ENCODE measurements at regions not wholly inside any gene's neighbourhood (a gene's known extent, or its start where the extent isn't known, plus 50 kb on each side); places are given as distances from the start of the nearest gene placed in this dataset.

DNA sequence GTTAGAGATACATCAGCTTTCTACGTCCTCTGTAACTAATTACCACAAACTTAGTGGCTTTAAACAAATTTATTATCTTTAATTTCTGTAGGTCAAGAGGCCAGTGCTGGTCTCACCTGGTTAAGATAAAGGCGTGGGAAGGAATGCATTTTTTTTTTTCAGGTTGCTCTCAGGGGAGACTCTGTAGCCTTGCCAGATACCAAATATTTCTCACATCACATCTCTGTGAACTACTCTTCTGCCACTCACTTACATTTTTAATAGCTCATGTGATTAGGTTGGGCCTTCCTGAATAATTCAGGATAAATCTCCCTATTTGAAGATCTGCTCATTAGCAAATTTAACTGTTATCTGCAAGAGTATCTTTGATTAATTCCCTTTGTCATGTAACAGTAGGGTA is 214.6 kb downstream of the CBLN2 start:
- no peak for DNase-seq
- no peak overlapping the region for H3K27ac Mint-ChIP-seq
- no peaks in the 10 kb centered on the region for H3K27me3 Mint-ChIP-seq (ENCODE audit: insufficient read depth)
- peaks cover 33% of the 10 kb centered on the region for H3K9me3 Mint-ChIP-seq
- no peak overlapping the region for H3K4me3 Mint-ChIP-seq
- TF ChIP-seq, protein P1, sequence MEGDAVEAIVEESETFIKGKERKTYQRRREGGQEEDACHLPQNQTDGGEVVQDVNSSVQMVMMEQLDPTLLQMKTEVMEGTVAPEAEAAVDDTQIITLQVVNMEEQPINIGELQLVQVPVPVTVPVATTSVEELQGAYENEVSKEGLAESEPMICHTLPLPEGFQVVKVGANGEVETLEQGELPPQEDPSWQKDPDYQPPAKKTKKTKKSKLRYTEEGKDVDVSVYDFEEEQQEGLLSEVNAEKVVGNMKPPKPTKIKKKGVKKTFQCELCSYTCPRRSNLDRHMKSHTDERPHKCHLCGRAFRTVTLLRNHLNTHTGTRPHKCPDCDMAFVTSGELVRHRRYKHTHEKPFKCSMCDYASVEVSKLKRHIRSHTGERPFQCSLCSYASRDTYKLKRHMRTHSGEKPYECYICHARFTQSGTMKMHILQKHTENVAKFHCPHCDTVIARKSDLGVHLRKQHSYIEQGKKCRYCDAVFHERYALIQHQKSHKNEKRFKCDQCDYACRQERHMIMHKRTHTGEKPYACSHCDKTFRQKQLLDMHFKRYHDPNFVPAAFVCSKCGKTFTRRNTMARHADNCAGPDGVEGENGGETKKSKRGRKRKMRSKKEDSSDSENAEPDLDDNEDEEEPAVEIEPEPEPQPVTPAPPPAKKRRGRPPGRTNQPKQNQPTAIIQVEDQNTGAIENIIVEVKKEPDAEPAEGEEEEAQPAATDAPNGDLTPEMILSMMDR (IDR thresholded peaks at IDR 0.05) = no peak
- H3K36me3 Mint-ChIP-seq (ENCODE audit: low read depth) = no peaks in the 10 kb centered on the region
- no peaks in the 10 kb centered on the region for H3K4me1 Mint-ChIP-seq (ENCODE audit: low read depth)

DNA sequence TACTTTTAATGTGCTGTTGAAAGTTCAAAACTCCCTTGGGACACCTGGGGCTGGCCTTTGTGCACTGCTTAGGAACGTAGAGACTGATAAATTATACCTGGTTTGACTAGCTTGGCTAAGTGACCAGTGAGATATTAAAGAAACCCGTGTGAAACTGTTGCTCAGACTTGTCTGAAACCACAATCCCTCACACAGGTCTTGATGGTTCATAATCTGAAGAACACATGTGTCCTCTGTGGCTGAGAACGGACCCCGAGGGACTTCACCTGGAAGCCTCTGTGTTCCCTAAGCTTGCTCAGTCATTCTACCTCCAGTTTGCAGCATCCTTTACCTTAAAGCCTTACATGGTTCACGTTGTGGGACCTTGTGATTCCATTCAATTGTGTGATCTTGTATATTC is 218.8 kb downstream of the CBLN2 start:
- TF ChIP-seq, protein P1 (IDR thresholded peaks at IDR 0.05) = no peak
- Mint-ChIP-seq H3K36me3 (ENCODE audit: low read depth) (no peaks in the 10 kb centered on the region), H3K27ac (no peak overlapping the region), H3K4me3 (no peak overlapping the region), H3K27me3 (ENCODE audit: insufficient read depth) (no peaks in the 10 kb centered on the region), H3K9me3 (peaks cover 28% of the 10 kb centered on the region), H3K4me1 (ENCODE audit: low read depth) (no peaks in the 10 kb centered on the region)
- DNase-seq = no peak

DNA sequence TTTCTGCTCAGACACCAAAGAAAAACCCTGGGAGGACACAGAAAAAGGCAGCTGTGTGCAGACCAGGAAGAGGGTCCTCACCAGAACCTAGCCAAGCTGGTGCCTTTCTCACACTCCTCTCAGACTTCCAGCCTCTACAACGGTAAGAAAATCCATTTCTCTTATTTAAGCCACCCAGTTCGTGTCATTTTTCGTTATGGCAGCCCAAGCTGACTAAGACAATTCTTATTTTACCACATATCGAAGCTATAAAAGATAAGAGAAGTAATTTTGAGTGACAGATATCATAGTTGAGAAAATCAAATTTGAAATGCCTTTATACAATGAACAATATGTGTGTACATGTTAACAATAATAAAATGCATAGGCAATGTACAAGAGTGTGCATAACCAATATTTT is 219.5 kb downstream of the CBLN2 start:
- Mint-ChIP-seq H3K4me1 (ENCODE audit: low read depth) (no peaks in the 10 kb centered on the region), H3K36me3 (ENCODE audit: low read depth) (no peaks in the 10 kb centered on the region), H3K27ac (no peak overlapping the region), H3K4me3 (no peak overlapping the region), H3K27me3 (ENCODE audit: insufficient read depth) (no peaks in the 10 kb centered on the region), H3K9me3 (peaks cover 27% of the 10 kb centered on the region)
- TF ChIP-seq, protein P1 (IDR thresholded peaks at IDR 0.05) = no peak
- no peak for DNase-seq

DNA sequence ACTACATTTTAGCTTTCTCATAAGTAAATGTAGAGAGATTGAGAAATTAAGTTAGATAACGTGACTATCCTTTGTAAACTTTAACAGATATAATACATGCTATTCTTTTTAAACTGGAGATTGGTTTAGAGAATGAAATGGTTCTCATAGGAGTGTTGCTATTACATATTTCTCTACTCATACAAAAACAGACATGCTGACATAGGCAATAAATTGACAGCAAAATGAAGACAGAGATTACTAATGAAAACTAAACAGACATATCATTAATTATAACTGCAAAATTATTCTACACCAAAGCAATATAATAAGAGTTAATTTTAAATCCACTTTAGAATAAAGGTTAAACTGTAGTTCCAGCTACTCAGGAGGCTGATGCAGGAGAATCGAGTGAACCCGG is 227.6 kb downstream of the CBLN2 start:
- no peak for DNase-seq
- H3K9me3 Mint-ChIP-seq = peaks cover 47% of the 10 kb centered on the region
- H3K4me1 Mint-ChIP-seq (ENCODE audit: low read depth) = no peaks in the 10 kb centered on the region
- peaks cover 5% of the 10 kb centered on the region for H3K36me3 Mint-ChIP-seq (ENCODE audit: low read depth)
- TF ChIP-seq, protein P1 (IDR thresholded peaks at IDR 0.05) = no peak
- no peaks in the 10 kb centered on the region for H3K27me3 Mint-ChIP-seq (ENCODE audit: insufficient read depth)
- H3K4me3 Mint-ChIP-seq = no peak overlapping the region
- H3K27ac Mint-ChIP-seq = no peak overlapping the region

DNA sequence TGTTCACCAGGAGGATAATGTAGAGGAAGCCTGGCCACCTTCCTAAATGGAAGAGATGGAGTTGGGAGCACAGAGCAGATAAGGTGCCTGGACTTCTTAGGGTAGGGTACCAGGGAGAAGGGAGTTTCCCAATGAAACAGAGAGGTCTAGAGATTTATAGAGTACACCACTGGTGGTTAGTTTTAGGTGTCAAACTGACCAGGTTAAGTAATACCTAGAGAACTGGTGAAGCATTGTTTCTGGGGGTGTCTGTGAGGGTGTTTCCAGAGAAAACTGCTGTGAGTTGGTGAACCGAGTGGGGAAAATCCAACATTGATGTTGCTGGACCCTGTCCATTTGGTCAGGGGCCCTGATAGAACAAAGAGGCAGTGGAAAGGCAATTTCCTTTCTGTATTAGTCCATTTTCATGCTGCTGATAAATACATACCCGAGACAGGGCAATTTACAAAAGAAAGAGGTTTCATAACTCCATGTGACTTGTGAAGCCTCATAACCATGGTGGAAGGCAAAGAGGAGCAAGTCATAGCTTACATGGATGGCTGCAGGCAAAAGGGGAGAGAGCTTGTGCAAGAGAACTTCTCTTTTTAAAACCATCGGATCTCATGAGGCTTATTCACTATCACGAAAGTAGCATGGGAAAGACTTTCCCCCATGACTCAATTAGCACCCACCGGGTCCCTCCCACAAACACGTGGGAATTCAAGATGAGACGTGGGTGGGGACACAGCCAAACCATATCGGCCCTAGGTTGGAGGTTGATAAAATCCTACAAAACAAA is 260.8 kb downstream of the CBLN2 start:
- H3K36me3 Mint-ChIP-seq (ENCODE audit: low read depth) = no peaks in the 10 kb centered on the region; the same call in 1 of the 2 replicates
- TF ChIP-seq, protein P1 (IDR thresholded peaks at IDR 0.05) = no peak
- H3K27me3 Mint-ChIP-seq (ENCODE audit: insufficient read depth) = no peaks in the 10 kb centered on the region
- no peaks in the 10 kb centered on the region for H3K4me1 Mint-ChIP-seq (ENCODE audit: low read depth)
- no peak overlapping the region for H3K4me3 Mint-ChIP-seq
- H3K27ac Mint-ChIP-seq = no peak overlapping the region
- peaks cover 38% of the 10 kb centered on the region for H3K9me3 Mint-ChIP-seq
- DNase-seq = no peak
